ENCODE measurements at regions not wholly inside any gene's neighbourhood (a gene's known extent, or its start where the extent isn't known, plus 50 kb on each side); places are given as distances from the start of the nearest gene placed in this dataset.

DNA sequence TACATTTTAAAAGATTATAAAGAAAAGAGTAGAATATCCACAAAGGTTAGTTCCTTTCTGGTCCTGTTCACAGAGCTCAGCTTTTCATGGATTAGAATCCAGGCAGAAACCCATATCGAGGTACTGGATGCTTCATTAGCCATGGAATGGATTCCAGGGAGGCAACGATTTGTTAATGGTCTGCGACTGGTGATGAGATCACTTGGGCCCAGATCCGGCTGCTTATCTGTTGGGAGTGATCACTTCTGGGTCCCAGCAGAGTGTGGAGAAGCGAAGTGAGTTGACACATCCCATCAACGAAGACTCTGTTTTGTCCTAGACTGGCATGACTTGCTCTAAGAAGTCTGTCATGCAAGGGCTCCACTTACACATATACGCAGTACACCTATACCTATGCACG is 165.8 kb downstream of the MAF start:
- peaks cover 15% of the 10 kb centered on the region for H3K4me1 ChIP-seq
- TF ChIP-seq CTCF (IDR thresholded peaks at IDR 0.05) = no peak
- ATAC-seq = no peak

GRCh38 chr16:79434092-79434491 is 166.4 kb downstream of the MAF start:
- intact Hi-C loops (cut with DNase I) = no loop called here
- Histone ChIP-seq H3K36me3 (no peaks in the 10 kb centered on the region), H3K27me3 (no peaks in the 10 kb centered on the region), H3K4me3 (no peak overlapping the region), H3K27ac (no peak overlapping the region), H3K4me1 (peaks cover 11% of the 10 kb centered on the region), H3K9me3 (no peaks in the 10 kb centered on the region)
- no peak for TF ChIP-seq CTCF (IDR thresholded peaks at IDR 0.05)
- ATAC-seq = no peak
- no peak for DNase-seq

More for the DNA sequence above, 165.8 kb downstream of the MAF start:
- no peak for DNase-seq
- H3K27me3 ChIP-seq = no peaks in the 10 kb centered on the region
- no peaks in the 10 kb centered on the region for H3K9me3 ChIP-seq
- no peak overlapping the region for H3K27ac ChIP-seq
- H3K4me3 ChIP-seq = no peak overlapping the region
- intact Hi-C loops (cut with DNase I) = no loop called here
- H3K36me3 ChIP-seq = no peaks in the 10 kb centered on the region

GRCh38 chr16:79431923-79432322 is 168.6 kb downstream of the MAF start:
- Histone ChIP-seq H3K4me1 (no peaks in the 10 kb centered on the region), H3K9me3 (no peaks in the 10 kb centered on the region), H3K27ac (no peak overlapping the region), H3K36me3 (no peaks in the 10 kb centered on the region), H3K27me3 (no peaks in the 10 kb centered on the region), H3K4me3 (no peak overlapping the region)
- TF ChIP-seq CTCF (IDR thresholded peaks at IDR 0.05) = no peak
- ATAC-seq (no peak), DNase-seq (no peak)
- intact Hi-C loops (cut with DNase I) = no loop called here

DNA sequence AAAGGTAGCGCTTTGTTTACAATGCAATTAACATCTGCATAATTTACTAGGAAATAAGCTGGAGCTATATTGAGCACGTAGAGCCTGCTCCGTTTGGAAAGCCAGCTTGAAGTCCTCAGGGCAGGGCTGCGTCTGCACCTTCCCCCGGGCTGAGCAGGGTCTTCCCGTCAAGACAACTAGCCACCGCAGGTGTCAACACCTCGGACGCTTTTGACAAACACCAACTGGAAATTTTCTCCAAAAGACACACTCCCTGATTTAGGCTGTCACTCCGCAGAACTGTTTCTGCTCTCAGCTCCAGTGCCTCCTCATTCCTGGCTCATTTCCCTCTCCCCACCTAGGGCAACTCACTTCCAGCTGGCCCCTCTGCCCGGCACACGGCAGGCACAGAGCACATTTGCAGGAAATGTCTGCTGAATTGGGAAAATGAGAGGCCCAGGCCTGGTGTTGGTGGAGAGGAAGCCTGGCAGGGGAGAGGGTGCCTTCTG is 170.3 kb downstream of the MAF start:
- no peak for ATAC-seq
- Histone ChIP-seq H3K36me3 (no peaks in the 10 kb centered on the region), H3K9me3 (no peaks in the 10 kb centered on the region), H3K27ac (no peak overlapping the region), H3K4me1 (no peaks in the 10 kb centered on the region), H3K27me3 (no peaks in the 10 kb centered on the region), H3K4me3 (no peak overlapping the region)
- intact Hi-C loops (cut with DNase I) = no loop called here
- DNase-seq = no peak
- no peak for TF ChIP-seq CTCF (IDR thresholded peaks at IDR 0.05)

DNA sequence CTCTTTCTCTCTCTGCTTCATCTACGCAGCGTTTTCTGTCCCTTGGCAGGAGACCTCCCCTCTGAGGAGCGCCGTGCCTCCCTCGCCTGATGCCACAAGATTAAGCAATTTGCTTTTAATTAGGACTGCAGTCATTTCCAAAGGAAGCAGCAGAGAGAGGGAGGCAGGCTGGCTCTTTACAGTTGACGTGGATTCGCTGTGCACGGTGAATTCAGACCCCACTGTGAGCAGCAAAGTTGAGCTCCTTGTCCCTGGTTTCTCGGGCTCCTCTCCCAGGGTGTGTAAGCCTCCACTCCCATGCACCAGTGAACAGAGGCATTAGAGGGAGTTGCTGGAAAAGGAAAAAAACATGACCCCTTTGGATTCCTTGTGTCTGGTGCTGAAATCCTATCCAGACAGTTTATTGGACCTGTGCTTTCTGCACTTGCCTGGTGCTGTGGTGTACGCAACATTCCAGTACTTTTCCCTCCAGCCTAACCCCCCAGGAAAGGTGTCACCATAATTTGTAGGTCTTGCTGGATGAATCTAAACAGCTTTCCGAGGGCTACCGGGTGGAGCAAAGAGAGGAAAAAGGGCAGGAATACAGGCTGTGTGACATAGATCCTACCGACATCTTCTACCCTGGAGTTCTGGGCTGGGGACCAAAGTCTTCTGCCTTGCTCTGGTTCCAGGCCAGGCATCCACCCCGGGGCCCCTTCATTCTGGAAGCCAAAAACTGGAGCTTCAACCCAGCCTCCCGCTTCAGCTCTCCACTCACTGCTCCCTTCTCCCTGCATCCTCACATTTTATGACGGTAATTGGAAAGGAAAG is 171.0 kb downstream of the MAF start:
- no peaks in the 10 kb centered on the region for H3K36me3 ChIP-seq
- no peak for DNase-seq
- no peak overlapping the region for H3K27ac ChIP-seq
- no peaks in the 10 kb centered on the region for H3K27me3 ChIP-seq
- no peak overlapping the region for H3K4me3 ChIP-seq
- no peaks in the 10 kb centered on the region for H3K9me3 ChIP-seq
- ATAC-seq = no peak
- intact Hi-C loops (cut with DNase I) = no loop called here
- no peaks in the 10 kb centered on the region for H3K4me1 ChIP-seq
- TF ChIP-seq CTCF (IDR thresholded peaks at IDR 0.05) = no peak
